PC-9 (cell line): ENCODE measurements at regions not wholly inside any gene's neighbourhood (a gene's known extent, or its start where the extent isn't known, plus 50 kb on each side); places are given as distances from the start of the nearest gene placed in this dataset.

Source experiments
- EZH2 ChIP-seq: fragments of 200-600 bp; sonication (generic); IDR thresholded peaks from 2 replicates; pipeline ENCODE4 v1.8.0; 2017; ENCODE audit warnings: antibody characterized with exemption, low read depth
- TF ChIP-seq, protein P1 (sequence below): fragments of 200-600 bp; sonication (generic); conservative IDR thresholded peaks from 2 replicates; pipeline ENCODE4 v1.6.1; 2017; ENCODE audit warnings: mixed run types, antibody characterized with exemption, mild to moderate bottlenecking, moderate library complexity

GRCh38 chr13:39251340-39251739 lies 213.1 kb downstream of the NHLRC3 start:
- no peak for TF ChIP-seq EZH2
- TF ChIP-seq, protein P1, sequence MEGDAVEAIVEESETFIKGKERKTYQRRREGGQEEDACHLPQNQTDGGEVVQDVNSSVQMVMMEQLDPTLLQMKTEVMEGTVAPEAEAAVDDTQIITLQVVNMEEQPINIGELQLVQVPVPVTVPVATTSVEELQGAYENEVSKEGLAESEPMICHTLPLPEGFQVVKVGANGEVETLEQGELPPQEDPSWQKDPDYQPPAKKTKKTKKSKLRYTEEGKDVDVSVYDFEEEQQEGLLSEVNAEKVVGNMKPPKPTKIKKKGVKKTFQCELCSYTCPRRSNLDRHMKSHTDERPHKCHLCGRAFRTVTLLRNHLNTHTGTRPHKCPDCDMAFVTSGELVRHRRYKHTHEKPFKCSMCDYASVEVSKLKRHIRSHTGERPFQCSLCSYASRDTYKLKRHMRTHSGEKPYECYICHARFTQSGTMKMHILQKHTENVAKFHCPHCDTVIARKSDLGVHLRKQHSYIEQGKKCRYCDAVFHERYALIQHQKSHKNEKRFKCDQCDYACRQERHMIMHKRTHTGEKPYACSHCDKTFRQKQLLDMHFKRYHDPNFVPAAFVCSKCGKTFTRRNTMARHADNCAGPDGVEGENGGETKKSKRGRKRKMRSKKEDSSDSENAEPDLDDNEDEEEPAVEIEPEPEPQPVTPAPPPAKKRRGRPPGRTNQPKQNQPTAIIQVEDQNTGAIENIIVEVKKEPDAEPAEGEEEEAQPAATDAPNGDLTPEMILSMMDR, result no peak
